ENCODE measurements at regions not wholly inside any gene's neighbourhood (a gene's known extent, or its start where the extent isn't known, plus 50 kb on each side); places are given as distances from the start of the nearest gene placed in this dataset.

DNA sequence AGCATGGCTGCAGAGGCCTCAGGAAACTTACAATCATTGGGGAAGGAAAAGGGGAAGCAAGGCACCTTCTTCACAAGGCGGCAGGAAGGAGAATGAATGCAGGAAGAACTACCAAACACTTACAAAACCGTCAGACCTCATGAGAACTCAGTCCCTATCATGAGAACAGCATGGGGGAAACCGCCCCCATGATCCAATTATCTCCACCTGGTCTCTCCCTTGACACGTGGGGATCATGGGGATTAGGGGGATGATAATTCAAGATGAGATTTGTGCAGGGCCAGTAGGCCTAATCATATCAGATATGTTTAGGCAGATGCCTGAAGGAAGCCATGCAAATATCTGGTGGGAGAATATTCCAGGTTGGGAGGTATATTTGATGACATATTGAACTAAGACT lies 1176.4 kb upstream of the CDH18 start:
- DNase-seq (no peak), ATAC-seq (no peak)
- Histone ChIP-seq H3K4me1 (no peaks in the 10 kb centered on the region), H3K27ac (no peak overlapping the region), H3K27me3 (no peaks in the 10 kb centered on the region), H3K36me3 (no peaks in the 10 kb centered on the region), H3K9me3 (peaks cover 0 to 18% (median 0%) of the 10 kb centered on the region in 11 donors), H3K4me3 (no peak overlapping the region)
- WGBS, 2 donors = 50 to 55% methylated on average over 4 of the region's 4 CpGs
- intact Hi-C loops (cut with DNase I) = no loop called here
- TF ChIP-seq, protein P1, sequence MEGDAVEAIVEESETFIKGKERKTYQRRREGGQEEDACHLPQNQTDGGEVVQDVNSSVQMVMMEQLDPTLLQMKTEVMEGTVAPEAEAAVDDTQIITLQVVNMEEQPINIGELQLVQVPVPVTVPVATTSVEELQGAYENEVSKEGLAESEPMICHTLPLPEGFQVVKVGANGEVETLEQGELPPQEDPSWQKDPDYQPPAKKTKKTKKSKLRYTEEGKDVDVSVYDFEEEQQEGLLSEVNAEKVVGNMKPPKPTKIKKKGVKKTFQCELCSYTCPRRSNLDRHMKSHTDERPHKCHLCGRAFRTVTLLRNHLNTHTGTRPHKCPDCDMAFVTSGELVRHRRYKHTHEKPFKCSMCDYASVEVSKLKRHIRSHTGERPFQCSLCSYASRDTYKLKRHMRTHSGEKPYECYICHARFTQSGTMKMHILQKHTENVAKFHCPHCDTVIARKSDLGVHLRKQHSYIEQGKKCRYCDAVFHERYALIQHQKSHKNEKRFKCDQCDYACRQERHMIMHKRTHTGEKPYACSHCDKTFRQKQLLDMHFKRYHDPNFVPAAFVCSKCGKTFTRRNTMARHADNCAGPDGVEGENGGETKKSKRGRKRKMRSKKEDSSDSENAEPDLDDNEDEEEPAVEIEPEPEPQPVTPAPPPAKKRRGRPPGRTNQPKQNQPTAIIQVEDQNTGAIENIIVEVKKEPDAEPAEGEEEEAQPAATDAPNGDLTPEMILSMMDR (IDR thresholded peaks at IDR 0.05) = no peak

- intact Hi-C loops (cut with DNase I) = no loop called here
- H3K4me3 ChIP-seq = no peak overlapping the region
- H3K36me3 ChIP-seq = no peaks in the 10 kb centered on the region
- H3K27ac ChIP-seq = no peak overlapping the region
- DNase-seq (no peak), ATAC-seq (no peak)
- no peaks in the 10 kb centered on the region for H3K27me3 ChIP-seq
- no peaks in the 10 kb centered on the region for H3K4me1 ChIP-seq
- peaks cover 0 to 6% (median 0%) of the 10 kb centered on the region in 11 donors for H3K9me3 ChIP-seq
- TF ChIP-seq, protein P1 (IDR thresholded peaks at IDR 0.05) = no peak
- WGBS, 2 donors = 75 to 77% methylated on average over 3 of the region's 3 CpGs
Observed at GRCh38 chr5:21159510-21160059, 1171.6 kb upstream of the CDH18 start.

- 86 to 98% methylated on average over 2 of the region's 2 CpGs for WGBS, 2 donors
- intact Hi-C loops (cut with DNase I) = no loop called here
- no peaks in the 10 kb centered on the region for H3K4me1 ChIP-seq
- TF ChIP-seq, protein P1 (IDR thresholded peaks at IDR 0.05) = no peak
- H3K9me3 ChIP-seq = peaks cover 0 to 7% (median 0%) of the 10 kb centered on the region in 11 donors
- ATAC-seq = no peak
- DNase-seq = no peak
- H3K27ac ChIP-seq = no peak overlapping the region
- H3K4me3 ChIP-seq = no peak overlapping the region
- H3K27me3 ChIP-seq = no peaks in the 10 kb centered on the region
- no peaks in the 10 kb centered on the region for H3K36me3 ChIP-seq
Observed at GRCh38 chr5:21154526-21154925, 1166.5 kb upstream of the CDH18 start.

- intact Hi-C loops (cut with DNase I) = no loop called here
- Histone ChIP-seq H3K4me3 (no peak overlapping the region), H3K36me3 (no peaks in the 10 kb centered on the region), H3K27ac (no peak overlapping the region), H3K9me3 (peaks cover 0 to 21% (median 4%) of the 10 kb centered on the region in 11 donors), H3K4me1 (no peaks in the 10 kb centered on the region), H3K27me3 (no peaks in the 10 kb centered on the region)
- ATAC-seq (no peak), DNase-seq (no peak)
- TF ChIP-seq, protein P1 (IDR thresholded peaks at IDR 0.05) = no peak
Observed at GRCh38 chr5:21152611-21153010, 1164.6 kb upstream of the CDH18 start.
